Subcutaneous abdominal adipose tissue (tissue), 5 donors: ENCODE measurements at regions not wholly inside any gene's neighbourhood (a gene's known extent, or its start where the extent isn't known, plus 50 kb on each side); places are given as distances from the start of the nearest gene placed in this dataset.

ENCODE experiments used
- H3K27ac ChIP-seq: one replicate; pipeline ENCODE4 v1.7.0; 2013; ENCODE audit warnings: low read depth, mild to moderate bottlenecking, inconsistent platforms, low read length, moderate library complexity
- H3K27me3 ChIP-seq, 5 donors: one replicate each; pipeline ENCODE4 v1.7.0; 2013; ENCODE audit warnings: low read length in 5 of 5, inconsistent platforms in 1 of 5; ENCODE audit not compliant: control insufficient read depth in 5 of 5, insufficient read depth in 4 of 5
- H3K36me3 ChIP-seq, 5 donors: one replicate each; pipeline ENCODE4 v1.7.0; 2013; ENCODE audit warnings: low read length in 5 of 5; ENCODE audit not compliant: control insufficient read depth in 5 of 5, insufficient read depth in 5 of 5
- H3K4me1 ChIP-seq, 5 donors: one replicate each; pipeline ENCODE4 v1.7.0; 2013; ENCODE audit warnings: low read length in 5 of 5, mild to moderate bottlenecking in 3 of 5, moderate library complexity in 1 of 5; ENCODE audit not compliant: control insufficient read depth in 5 of 5, insufficient read depth in 5 of 5
- H3K4me3 ChIP-seq, 5 donors: one replicate each; pipeline ENCODE4 v1.7.0; 2013; ENCODE audit warnings: low read length in 5 of 5, low read depth in 1 of 5
- H3K9ac ChIP-seq, 5 donors: one replicate each; pipeline ENCODE4 v1.7.0; 2013; ENCODE audit warnings: low read length in 5 of 5, mild to moderate bottlenecking in 4 of 5, moderate library complexity in 3 of 5
- H3K9me3 ChIP-seq, 5 donors: one replicate each; pipeline ENCODE4 v1.7.0; 2013; ENCODE audit warnings: low read length in 5 of 5; ENCODE audit not compliant: control insufficient read depth in 5 of 5
- donor health status: healthy.
- donor health status: healthy.
- donor health status: healthy.
- donor health status: healthy.
- donor health status: healthy.

DNA sequence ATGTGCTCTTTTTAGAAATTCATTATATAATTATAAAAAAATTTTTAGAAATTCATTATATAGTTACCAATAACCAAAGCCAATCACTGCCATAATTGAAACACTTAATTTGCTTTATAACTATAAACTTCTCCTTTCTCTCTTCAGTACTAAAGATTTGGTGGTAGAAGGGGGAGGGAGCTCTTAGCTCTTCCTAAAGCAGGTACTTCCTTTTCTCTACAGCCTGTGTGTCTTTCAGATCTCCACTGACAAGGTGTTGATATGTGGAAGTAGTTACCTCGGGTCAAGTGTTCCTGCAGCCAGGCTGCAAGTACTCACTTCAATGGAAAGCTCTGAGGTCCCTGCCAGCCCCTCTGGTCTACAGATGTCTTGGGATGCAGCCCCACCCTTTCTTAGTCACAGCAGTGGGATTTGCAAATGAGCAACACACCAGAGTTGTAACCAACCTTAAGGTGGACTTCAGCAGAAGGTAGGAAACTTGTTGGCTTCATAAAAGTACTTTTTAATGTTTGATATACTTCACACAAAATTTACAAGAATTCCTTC, 690.0 kb downstream of the ARHGAP15 start:
- Histone ChIP-seq H3K9ac (no peak overlapping the region), H3K27ac (no peak overlapping the region), H3K27me3 (no peaks in the 10 kb centered on the region), H3K9me3 (no peaks in the 10 kb centered on the region), H3K36me3 (no peaks in the 10 kb centered on the region), H3K4me3 (no peak overlapping the region), H3K4me1 (peaks cover 0 to 3% (median 0%) of the 10 kb centered on the region in 5 donors)
